Neural crest cell (in vitro differentiated cells): ENCODE measurements at regions not wholly inside any gene's neighbourhood (a gene's known extent, or its start where the extent isn't known, plus 50 kb on each side); places are given as distances from the start of the nearest gene placed in this dataset.

ENCODE experiments used
- DNase-seq: peaks from one replicate; pipeline ENCODE4 v3.0.0; 2021; ENCODE audit warnings: low read depth, mixed read lengths, low spot score
- H3K27ac Mint-ChIP-seq: one replicate; pipeline ENCODE4 v1.8.0; 2021; ENCODE audit warnings: mild to moderate bottlenecking, mixed read lengths; ENCODE audit not compliant: unreplicated experiment
- H3K27me3 Mint-ChIP-seq: 2 replicates; pipeline ENCODE4 v1.8.0; 2021; ENCODE audit warnings: low read depth, mild to moderate bottlenecking, mixed read lengths
- H3K36me3 Mint-ChIP-seq: 2 replicates; pipeline ENCODE4 v1.8.0; 2021; ENCODE audit warnings: low read depth, mild to moderate bottlenecking, mixed read lengths
- H3K4me1 Mint-ChIP-seq: 2 replicates; pipeline ENCODE4 v1.8.0; 2021; ENCODE audit warnings: mixed read lengths
- H3K4me3 Mint-ChIP-seq: one replicate; pipeline ENCODE4 v1.8.0; 2021; ENCODE audit warnings: mild to moderate bottlenecking, mixed read lengths
- H3K9me3 Mint-ChIP-seq: 2 replicates; pipeline ENCODE4 v1.8.0; 2021; ENCODE audit warnings: mixed read lengths
- TF ChIP-seq, protein P1 (sequence below): fragments of 200-600 bp; sonication (generic); conservative IDR thresholded peaks from 2 replicates; pipeline ENCODE4 v1.5.0; 2021; ENCODE audit warnings: antibody characterized with exemption, mild to moderate bottlenecking

GRCh38 chr4:165779950-165780670, 92.9 kb upstream of the TLL1 start:
- Mint-ChIP-seq H3K4me3 (no peak overlapping the region), H3K4me1 (no peaks in the 10 kb centered on the region), H3K36me3 (no peaks in the 10 kb centered on the region), H3K27ac (peak overlapping the region; percentile 2), H3K27me3 (no peaks in the 10 kb centered on the region), H3K9me3 (peaks cover 10% of the 10 kb centered on the region)
- DNase-seq, result no peak
- TF ChIP-seq, protein P1, sequence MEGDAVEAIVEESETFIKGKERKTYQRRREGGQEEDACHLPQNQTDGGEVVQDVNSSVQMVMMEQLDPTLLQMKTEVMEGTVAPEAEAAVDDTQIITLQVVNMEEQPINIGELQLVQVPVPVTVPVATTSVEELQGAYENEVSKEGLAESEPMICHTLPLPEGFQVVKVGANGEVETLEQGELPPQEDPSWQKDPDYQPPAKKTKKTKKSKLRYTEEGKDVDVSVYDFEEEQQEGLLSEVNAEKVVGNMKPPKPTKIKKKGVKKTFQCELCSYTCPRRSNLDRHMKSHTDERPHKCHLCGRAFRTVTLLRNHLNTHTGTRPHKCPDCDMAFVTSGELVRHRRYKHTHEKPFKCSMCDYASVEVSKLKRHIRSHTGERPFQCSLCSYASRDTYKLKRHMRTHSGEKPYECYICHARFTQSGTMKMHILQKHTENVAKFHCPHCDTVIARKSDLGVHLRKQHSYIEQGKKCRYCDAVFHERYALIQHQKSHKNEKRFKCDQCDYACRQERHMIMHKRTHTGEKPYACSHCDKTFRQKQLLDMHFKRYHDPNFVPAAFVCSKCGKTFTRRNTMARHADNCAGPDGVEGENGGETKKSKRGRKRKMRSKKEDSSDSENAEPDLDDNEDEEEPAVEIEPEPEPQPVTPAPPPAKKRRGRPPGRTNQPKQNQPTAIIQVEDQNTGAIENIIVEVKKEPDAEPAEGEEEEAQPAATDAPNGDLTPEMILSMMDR, result no peak

DNA sequence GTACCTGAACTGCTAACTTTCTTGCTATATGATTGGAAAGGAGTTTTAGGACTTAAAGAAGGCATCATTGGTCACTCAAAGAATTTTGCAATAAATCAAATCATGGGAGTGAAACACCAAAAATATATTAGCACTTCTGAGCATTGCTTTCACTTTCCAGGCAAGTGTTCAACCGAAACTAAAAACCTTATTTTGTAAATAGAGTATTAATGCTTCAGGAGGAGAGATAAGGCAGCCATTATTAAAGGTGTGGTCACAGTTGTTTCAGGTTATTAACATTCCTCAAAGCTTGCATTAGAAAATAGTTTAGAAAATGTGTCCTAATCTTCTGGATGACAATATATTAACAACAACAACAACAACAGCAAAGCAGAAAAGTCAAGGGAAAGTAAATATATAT, 92.3 kb upstream of the TLL1 start:
- TF ChIP-seq, protein P1, result no peak
- Mint-ChIP-seq H3K9me3 (peaks cover 10% of the 10 kb centered on the region), H3K36me3 (no peaks in the 10 kb centered on the region), H3K4me3 (no peak overlapping the region), H3K4me1 (no peaks in the 10 kb centered on the region), H3K27ac (no peak overlapping the region), H3K27me3 (no peaks in the 10 kb centered on the region)
- no peak for DNase-seq

DNA sequence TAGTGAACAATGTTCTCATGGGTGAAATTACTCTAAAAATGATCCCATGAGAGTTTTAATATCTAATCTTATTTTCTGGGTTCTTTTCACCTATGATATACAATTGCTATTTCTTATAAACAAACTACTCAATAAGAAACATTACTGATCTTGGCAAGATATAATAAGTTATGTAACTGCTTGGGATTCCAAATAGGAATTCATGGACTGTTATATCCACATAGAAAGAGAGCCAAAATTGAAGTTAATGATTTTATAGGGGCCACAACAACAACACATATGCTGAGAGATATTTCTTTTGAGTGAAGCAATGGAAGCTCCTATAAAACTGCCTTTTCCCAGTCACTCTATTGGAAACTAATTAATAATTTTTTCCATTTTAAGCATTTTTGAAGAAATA, 90.4 kb upstream of the TLL1 start:
- Mint-ChIP-seq H3K27ac (no peak overlapping the region), H3K36me3 (no peaks in the 10 kb centered on the region), H3K9me3 (peaks cover 4% of the 10 kb centered on the region), H3K27me3 (no peaks in the 10 kb centered on the region), H3K4me1 (no peaks in the 10 kb centered on the region), H3K4me3 (no peak overlapping the region)
- TF ChIP-seq, protein P1, result no peak
- DNase-seq, result no peak

DNA sequence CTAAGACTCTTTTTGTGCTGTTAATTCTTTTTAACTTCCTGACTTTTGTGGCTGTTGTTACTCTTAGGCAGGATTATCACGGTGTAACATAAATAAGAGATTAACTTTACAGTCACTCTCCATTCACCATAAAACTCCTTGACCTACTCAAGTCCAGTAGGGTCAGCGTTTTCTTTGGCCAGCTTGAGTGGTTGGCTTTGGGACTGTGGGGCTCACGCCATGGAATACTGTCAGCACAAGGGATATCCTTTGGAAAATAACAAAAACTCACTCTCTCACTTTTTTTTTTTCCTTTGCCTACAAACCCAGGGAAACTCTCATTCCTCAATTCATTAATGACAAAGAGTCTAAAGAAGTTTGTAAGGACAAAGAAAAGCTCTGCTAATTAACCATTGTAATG, 89.4 kb upstream of the TLL1 start:
- H3K36me3 Mint-ChIP-seq, result no peaks in the 10 kb centered on the region
- no peak overlapping the region for H3K27ac Mint-ChIP-seq
- no peaks in the 10 kb centered on the region for H3K9me3 Mint-ChIP-seq

GRCh38 chr4:165784672-165785071, 88.4 kb upstream of the TLL1 start:
- TF ChIP-seq, protein P1, result no peak
- no peak overlapping the region for H3K27ac Mint-ChIP-seq
- no peaks in the 10 kb centered on the region for H3K36me3 Mint-ChIP-seq
- no peak for DNase-seq
- no peaks in the 10 kb centered on the region for H3K9me3 Mint-ChIP-seq
- H3K4me3 Mint-ChIP-seq, result no peak overlapping the region
- H3K4me1 Mint-ChIP-seq, result no peaks in the 10 kb centered on the region
- H3K27me3 Mint-ChIP-seq, result no peaks in the 10 kb centered on the region

More for the DNA sequence above, 89.4 kb upstream of the TLL1 start:
- TF ChIP-seq, protein P1, result no peak
- H3K27me3 Mint-ChIP-seq, result no peaks in the 10 kb centered on the region
- H3K4me3 Mint-ChIP-seq, result no peak overlapping the region
- DNase-seq, result no peak
- no peaks in the 10 kb centered on the region for H3K4me1 Mint-ChIP-seq
